UCSD-AML1 (cell line): ENCODE measurements at regions not wholly inside any gene's neighbourhood (a gene's known extent, or its start where the extent isn't known, plus 50 kb on each side); places are given as distances from the start of the nearest gene placed in this dataset.
"Not testable (repeated sequence)": the region's sequence is repeated elsewhere in the genome, so short reads cannot be mapped to it uniquely, and the experiment has no call there.

Experiments
- DNase-seq: peaks from one replicate; lab custom pipeline; 2025; ENCODE audit not compliant: unreplicated experiment; lab: John Stamatoyannopoulos, UW

DNA sequence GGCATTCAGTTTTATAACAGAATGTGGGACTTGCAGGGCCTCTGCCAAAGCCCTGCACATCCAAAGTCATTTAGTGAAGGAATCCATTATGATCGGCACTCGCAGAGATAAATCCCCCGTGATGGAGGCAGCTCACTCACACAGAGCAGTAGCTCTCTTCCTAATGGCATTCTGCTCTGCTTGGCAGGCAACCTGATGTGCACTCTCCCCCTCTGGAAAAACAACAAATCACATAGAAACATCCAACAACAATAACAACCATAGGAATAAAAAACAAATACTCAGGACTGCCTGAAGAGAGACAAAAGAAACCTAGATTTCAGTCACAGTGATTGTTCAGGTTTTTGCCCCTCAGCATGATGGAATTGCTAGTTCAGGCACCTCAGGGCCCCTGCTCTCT lies 59.7 kb downstream of the NAA11 start:
- no peak for DNase-seq

DNA sequence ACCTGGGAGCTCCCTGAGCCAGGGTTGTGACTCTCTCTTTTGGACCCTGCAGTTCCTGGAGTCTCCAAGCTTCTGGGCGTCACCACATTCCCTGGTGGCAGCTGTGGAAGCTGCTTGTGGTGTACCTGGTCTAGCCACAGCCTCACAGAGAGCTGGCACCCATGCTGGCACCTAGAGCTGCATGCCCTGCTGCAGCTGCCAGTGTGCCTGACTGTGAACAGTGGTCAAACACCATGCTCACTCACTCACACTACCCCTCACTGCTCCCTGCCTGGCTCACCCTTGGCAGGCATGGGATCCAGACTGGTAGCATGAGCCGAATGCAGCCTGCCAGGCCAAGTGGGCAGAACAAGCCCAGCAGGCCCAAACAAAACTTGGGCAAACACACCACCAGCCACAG lies 66.6 kb downstream of the NAA11 start:
- no peak for DNase-seq

DNA sequence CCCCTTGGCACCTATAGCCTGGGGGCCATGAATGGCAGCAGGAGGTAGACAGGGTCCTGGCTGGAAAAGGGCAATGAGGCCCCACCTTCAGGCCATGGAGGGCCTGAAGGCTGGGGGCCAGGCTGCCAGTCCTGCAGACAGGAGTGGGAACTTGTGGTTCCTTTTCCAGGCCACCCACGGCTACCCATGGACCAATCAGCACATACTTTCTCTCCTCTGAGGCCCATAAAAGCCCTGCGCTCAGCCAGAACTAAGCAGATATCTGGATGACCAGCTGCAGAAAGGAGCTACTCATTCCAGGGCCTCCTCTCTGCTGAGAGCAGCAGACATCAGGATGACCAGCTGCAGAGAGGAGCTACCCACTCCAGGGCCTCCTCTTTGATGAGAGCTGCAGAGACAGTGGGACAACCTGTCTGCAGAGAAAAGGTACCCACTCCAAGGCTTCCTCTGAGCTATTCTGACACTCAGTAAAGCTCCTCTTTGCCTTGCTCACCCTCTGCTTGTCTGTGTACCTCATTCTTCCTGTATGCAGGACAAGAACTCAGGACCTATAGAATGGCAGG lies 67.2 kb downstream of the NAA11 start:
- DNase-seq: no peak

DNA sequence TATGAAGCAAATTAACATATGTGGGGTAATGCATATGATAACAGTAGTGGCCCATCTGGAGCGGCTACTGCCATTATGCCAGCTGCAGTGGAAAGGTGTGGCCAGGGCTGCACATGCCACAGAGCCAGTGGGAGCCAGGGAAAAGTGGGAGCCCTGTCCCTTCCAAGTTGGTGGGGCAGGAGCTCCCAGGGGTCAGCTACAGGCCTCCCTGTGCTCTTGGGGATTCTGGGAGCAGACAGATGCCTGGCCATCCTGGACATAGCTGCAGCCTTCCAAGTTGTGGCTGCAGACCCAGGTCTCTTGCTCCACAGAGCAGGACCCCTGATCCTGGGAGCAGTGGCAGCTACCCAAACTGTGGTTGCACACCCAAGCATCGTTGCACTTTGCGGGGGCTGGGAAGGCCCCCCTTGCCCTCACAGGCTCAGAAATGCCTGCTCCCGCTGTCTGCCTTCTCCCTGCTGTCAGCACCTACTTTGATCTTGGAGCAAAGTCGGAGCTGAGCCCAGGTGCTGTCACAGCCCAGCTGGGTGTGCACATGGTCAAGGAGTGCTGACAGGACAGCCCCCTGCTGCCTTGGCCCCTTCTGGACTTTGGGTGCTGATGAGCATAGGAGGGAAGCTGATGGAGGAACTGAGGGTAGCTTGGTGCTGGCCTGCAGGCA lies 67.8 kb downstream of the NAA11 start:
- no peak for DNase-seq

DNA sequence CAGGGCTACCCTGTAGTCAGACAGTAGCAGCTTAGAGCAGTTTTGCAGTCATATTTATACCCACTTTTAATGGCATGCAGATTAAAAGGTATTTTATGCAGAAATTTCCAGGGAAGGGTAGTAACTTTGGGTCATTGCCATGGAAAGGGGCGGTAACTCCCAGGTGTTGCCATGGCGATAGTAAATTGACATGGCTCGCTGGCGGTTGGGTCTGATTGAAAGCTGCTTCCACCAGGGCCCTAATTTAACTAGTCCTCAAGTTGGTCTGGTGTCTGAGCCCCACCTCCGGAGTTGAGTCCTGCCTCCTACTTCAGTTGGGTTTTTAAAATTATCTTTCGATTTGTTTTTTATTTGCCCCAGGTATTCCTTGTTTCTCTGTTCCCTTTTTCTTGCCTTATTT lies 70.1 kb downstream of the NAA11 start:
- no peak for DNase-seq

DNA sequence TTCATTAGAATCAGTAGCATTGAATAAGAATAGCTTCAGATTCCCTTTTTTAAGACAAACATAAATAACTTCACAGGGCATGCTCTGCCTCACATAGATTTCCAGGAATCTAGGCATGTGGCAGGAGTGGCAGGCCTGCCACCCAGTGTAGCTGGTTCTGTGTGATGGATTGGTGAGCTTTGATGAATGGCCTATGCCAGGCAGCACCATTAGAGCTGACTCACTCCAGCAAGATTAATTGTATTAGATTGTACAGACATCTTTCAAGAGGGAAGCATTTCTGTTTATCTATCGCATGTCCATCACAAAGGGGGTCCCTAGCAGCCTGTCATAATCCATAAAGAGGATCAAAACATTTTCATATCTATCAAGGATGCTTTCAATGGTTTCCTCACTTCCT lies 71.9 kb downstream of the NAA11 start:
- no peak for DNase-seq

DNA sequence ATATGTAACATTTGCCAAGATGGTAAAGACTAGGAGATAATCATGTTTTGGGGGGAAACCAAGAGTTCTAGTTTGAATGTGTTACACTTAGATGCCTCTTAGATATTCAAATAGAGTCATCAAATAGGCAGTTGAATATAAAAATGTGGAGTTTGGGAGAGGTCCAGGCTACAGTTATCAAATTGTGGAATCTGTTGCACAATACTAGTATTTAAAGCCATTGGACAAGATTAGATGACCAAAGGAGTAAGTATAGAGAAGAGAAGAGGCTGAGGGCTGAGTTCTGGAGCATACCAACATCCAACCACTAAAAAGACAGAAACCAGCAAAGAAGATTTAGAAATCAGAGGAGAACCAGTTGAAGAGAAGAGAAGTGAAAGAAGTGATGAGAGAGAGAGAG lies 72.7 kb downstream of the NAA11 start:
- no peak for DNase-seq

DNA sequence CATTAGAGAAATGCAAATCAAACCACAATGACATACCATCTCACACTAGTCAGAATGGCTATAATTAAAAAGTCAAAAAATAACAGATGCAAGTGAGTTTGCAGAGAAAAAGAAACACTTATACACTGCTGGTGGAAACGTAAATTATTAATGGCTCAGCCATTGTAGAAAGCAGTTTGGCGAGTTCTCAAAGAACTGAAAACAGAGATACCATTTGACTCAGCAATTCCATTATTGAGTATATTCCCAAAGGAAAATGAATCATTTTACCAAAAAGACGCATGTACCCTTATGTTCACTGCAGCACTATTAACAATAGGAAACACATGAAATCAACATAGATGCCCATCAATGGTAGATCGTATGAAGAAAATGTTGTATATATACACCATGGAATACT lies 75.0 kb downstream of the NAA11 start:
- DNase-seq: no peak

DNA sequence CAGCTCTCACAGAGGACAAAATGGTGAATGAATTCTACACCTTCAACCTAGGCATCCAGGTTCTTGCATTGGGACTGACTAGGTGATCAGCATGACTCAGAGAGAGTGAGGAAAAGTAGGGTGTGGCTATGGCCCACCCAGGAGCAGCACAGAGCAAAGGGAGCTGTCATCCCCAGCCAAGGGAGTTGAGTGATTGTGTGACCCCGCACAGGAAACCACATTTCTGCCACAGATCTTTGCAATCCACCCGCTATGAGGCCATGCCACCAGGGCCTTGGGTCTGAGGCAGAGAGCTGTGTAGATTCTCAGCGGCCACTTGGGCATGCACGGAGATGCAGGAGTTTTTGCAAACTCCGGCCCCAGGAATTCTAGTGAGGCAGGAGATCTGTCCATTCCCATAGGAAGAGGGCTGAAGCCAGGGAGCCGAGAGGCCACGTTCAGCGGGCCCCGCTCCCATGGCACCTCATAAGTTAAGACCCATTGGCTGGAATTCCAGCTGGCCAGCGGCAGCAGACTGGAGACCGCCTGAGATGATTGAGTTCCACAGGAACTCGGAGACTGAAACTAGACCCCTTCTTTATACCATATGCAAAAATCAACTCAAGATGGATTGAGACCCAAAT lies 75.9 kb downstream of the NAA11 start:
- DNase-seq: peak; percentile 77

DNA sequence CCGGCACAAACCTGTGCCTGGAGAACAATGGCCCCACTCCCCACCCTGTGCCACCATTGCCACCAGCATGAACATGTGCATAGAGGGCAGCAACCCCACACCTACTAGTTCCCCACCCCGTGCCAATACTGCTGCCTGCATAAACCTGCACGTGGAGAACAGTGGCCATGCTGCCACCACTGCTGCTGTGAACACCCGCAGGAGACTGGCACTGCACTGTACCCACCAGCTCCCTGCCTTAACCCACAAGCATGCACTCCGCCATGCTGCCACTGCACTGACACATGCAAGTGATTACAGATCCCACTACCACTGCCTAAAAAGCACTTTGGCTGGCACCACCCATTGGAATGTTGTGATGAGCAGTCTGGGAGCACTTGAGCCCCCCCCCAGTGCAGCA lies 77.3 kb downstream of the NAA11 start:
- no peak for DNase-seq

DNA sequence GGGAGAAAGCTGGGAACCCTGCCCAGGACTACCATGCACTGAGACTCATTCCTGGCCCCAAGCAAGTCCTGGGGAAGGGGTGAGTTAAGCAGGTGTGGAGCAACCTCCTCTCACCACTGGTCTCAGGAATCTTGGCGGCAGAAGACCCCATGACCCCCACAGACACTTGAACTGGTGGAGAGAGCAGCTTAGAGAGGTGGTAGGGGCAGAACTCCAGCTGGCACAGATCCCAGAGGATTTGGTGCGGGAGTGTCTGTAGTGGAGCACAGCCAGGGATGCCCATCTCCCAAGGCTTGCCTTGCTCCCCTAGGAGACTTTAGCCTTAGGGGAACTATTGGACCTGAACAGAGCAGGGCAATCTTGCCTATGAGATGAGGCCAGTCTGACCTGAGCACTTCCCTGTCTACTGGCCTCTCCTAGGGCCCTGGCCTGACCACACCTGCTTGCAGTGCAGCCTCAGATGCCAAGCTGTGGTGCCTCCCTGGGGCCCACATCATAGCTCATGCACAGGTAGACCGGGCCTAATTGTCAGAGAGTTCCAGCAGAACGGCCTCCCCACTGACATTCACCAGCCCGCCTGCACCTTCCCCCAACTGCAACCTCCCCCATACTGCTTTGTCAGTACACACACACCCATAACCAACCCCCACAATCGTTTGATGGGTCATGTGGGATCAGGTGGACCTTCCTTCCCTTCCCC lies 78.0 kb downstream of the NAA11 start:
- no peak for DNase-seq

DNA sequence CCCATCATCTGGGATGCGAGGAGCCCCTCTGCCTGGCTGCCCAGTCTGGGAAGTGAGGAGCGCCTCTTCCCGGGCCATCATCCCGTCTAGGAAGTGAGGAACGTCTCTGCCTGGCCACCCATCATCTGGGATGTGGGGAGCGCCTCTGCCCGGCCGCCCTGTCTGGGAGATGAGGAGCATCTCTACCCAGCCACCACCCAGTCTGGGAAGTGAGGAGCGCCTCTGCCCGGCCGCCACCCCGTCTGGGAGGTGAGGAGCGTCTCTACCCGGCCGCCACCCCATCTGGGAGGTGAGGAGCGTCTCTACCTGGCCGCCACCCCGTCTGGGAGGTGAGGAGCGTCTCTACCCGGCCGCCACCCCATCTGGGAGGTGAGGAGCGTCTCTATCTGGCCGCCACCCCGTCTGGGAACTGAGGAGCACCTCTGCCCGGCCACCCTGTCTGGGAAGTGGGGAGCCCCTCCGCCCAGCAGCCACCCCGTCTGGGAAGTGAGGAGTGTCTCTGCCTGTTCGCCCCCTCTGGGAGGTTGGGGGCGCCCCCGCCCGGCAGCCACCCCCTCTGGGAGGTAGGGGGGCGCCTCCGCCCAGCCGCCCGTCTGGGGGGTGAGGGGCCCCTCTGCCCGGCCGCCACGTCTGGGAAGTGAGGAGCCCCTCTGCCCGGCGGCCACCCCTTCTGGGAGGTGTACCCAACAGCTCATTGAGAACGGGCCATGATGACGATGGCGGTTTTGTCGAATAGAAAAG lies 80.5 kb downstream of the NAA11 start:
- DNase-seq: not testable (repeated sequence)

DNA sequence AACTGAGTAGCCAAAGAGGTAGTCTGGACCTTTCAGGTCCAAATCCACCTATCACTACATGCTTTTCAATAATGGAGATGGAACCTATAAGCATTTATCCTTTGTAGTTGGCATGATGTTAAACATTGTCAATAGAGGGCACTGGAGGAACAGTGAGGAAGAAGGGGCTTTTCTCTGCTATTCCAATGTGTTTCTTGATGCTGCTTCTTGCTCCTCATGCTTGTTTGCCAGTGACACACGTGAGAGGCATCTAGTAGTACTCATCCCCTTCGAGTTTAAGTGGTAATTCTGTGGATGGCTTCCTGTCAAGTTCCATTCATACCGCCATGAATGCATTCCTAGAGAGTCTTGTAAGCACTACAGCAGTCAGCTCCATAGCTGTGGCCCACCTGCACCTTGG lies 84.0 kb downstream of the NAA11 start:
- DNase-seq: no peak

DNA sequence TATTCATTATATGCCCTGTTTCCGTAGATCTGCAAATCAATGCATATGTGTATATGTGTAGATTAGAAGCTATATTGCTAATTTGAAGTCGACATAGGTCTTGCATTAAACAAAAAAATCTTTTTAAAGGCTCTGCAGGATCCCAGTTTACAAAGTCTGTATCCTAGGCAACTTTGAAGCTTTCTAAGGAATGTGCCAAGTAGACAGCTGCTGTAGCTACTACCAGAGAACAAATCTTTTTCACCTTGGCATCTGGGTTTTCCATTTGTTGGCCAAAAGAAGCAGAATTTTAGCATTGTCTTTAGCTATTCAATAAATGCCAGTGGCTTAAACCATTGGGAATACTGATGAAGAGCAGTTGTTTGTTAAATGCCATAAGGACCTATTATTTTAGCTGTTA lies 88.0 kb downstream of the NAA11 start:
- no peak for DNase-seq

DNA sequence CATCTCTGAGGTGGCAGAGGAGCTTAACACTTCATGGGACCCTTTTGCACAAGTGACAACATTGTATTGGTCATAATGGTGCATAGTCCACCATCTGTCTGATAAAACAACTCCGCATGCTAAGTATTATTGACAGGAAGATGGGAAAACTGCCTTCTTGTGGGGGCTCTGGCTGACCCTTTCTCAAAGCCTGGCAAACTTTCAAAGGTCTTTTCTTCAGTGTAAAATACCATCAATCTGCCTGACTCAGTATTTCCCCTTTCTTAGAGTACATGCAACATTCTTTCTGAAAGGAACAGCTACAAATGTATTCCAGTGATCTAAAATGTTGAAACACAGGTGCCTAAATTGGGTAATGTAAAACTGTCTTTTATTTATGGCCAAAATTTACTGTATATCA lies 89.1 kb downstream of the NAA11 start:
- DNase-seq: no peak

DNA sequence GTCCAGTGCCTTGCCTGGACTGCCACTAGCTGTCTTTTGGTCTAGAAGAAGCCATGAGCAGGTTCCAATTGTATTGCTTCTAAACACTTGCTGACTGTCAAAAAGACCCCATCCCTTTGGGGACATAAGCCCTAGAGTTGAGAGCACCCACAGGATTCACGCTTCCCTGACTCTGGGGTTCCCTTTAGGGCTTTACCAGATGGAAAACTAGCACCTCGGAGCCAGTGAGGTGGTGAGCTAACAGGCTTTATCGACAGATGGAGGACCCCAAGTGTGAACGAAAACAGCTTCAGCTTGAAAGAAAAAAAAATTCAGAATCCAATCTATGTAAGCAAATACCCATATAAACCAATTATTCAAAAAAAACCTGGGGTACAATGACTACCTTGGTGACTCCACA lies 90.8 kb downstream of the NAA11 start:
- no peak for DNase-seq

DNA sequence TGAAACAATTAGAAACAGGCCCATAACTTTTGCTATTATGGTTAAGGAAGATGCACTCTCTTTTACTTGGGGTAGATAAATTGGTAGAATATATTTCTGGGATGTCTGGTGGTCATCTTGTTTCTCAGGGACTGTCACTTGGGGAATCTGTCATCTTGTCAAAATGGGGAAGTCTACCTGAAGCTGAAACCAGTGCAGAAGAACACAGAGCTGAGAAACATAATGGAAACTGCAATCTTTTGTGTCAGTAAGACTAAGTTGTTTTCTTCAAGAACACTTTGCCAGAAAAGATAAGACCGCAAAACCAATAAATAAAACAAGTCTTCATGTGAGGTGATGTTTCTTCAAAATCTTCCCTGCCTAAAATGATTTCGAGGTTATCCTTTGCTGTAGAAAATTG lies 92.0 kb downstream of the NAA11 start:
- DNase-seq: no peak

DNA sequence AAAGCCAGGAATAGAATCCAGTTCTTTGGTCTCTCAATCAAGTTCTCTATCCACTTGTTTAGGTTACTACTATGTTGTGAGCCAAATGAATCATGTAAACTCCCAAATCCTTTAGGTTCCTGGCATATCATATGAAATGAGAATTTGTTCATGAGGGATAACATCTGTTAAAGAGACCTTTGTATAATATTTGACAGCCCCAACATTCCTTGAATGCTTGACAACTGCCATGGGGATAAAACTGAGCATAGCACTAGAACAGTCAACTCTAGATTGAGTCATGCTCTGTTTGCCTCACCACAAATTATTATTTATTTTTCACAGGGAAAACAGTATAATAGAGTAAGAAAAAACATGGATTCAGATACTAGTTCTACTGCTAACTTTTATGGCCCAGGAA lies 93.3 kb downstream of the NAA11 start:
- no peak for DNase-seq

DNA sequence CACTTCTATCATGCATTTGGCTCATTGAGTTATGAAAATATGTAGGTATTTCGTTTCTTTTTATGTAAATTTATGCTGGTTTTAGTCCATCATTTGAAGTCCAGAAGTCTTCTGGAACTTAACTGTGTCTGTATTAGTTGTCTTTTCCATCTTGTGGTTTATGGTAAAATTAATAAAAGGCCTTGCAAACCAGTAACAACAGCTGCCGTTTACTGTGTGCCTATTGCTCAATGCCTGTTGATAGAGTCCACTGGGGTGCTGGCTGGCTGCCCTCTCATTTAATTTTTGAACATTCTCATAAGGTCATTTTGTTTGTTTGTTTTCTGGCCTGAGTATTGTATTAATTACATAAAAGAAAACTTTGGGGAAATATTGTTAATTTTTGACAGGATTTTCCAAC lies 98.0 kb downstream of the NAA11 start:
- DNase-seq: no peak

DNA sequence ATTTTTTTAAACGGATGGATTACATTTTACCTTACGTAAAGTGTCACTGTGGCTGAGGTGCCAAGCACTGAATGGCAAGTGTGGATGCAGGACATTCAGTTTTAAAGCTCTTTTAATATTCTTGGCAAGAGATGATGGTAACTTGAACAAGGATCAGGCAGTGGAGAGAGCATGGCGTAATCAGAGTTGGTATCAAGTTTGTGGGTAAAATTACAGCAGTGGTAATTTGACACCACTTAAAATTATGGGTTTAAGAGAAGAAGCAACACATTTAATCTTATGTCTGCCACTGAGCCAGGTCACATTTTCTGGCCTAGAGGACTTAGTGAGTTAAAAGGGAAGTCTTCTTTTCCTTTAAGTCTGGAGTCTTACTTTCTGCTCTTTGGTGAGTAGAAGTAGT lies 100.5 kb downstream of the NAA11 start:
- DNase-seq: no peak

DNA sequence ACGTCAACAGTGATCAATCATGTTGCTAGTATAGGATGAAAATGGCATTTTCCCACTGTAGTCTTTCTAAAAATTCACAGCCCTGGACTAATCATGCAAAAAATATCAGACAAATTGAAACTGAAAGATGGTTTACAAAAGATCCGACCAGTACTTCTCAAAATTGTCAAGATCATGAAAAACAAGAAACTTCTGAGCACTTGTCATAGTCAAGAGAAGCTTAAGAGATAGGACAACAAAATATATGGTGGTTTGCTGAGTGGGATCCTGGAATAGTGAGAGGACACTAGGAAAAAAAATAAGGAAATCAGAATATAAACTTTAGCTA lies 101.1 kb downstream of the NAA11 start:
- no peak for DNase-seq
